RWPE2 (cell line): ENCODE measurements at regions not wholly inside any gene's neighbourhood (a gene's known extent, or its start where the extent isn't known, plus 50 kb on each side); places are given as distances from the start of the nearest gene placed in this dataset.
A peak's percentile ranks its signal among the peaks of the same experiment; 100 is the strongest.
"Not testable (repeated sequence)": the region's sequence is repeated elsewhere in the genome, so short reads cannot be mapped to it uniquely, and the experiment has no call there.

Source experiments
- ATAC-seq: fragments of 200-7000 bp; cut with Tn5 transposase; 3 replicates; pipeline ENCODE4 v1.9.1; 2021; ENCODE audit warnings: low read depth
- DNase-seq: peaks from one replicate; pipeline ENCODE4 v3.0.0-alpha.2; 2020; ENCODE audit warnings: low spot score
- H3K27ac ChIP-seq: fragments of 450-650 bp; 2 replicates; pipeline ENCODE4 v1.5.1; 2017; ENCODE audit warnings: mild to moderate bottlenecking; ENCODE audit not compliant: poor library complexity, severe bottlenecking
- H3K27me3 ChIP-seq: fragments of 250-450 bp; sonication (Bioruptor Pico); 2 replicates; pipeline ENCODE4 v1.5.1; 2021; ENCODE audit warnings: mild to moderate bottlenecking, moderate library complexity; ENCODE audit not compliant: insufficient read depth, poor library complexity, severe bottlenecking
- H3K36me3 ChIP-seq: fragments of 250-450 bp; sonication (Bioruptor Pico); 2 replicates; pipeline ENCODE4 v1.5.1; 2020; ENCODE audit warnings: low read depth, mild to moderate bottlenecking, moderate library complexity
- H3K4me1 ChIP-seq: fragments of 250-450 bp; sonication (Bioruptor Pico); 2 replicates; pipeline ENCODE4 v1.5.1; 2021; ENCODE audit warnings: mild to moderate bottlenecking, moderate library complexity; ENCODE audit not compliant: insufficient read depth, poor library complexity, severe bottlenecking
- H3K4me3 ChIP-seq: fragments of 250-450 bp; sonication (Bioruptor Pico); 2 replicates; pipeline ENCODE4 v1.5.1; 2021; ENCODE audit warnings: mild to moderate bottlenecking, moderate library complexity; ENCODE audit not compliant: severe bottlenecking
- H3K9me3 ChIP-seq: fragments of 250-450 bp; sonication (Bioruptor Pico); 2 replicates; pipeline ENCODE4 v1.5.1; 2021; ENCODE audit warnings: mild to moderate bottlenecking, moderate library complexity; ENCODE audit not compliant: severe bottlenecking
- TF ChIP-seq, protein P1 (sequence below): fragments of 450-650 bp; IDR thresholded peaks from one replicate; pipeline ENCODE4 v1.5.1; 2017; ENCODE audit warnings: mild to moderate bottlenecking, moderate library complexity; ENCODE audit not compliant: poor library complexity, severe bottlenecking

DNA sequence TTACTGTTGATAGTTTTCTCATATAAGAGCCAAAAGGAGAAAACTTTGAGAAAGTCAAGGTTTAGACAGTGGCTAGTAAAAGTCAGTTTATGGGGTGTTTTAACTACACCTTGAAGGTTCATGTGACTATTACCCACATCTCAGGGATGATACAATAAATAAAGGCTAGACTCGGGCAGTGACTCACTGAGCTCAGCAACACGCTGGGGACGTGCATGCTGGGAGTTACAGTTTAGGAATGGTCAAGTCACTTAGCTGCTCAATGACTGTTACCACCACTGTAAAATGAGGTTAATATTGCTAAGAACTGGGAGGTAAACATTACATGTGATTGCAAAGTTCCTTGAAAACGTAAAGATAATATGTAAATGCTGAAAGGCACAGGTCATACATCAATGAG is 1254.4 kb upstream of the PHF14 start:
- Histone ChIP-seq H3K27ac (no peak overlapping the region), H3K27me3 (no peaks in the 10 kb centered on the region), H3K36me3 (no peaks in the 10 kb centered on the region), H3K4me1 (no peaks in the 10 kb centered on the region), H3K4me3 (no peak overlapping the region), H3K9me3 (no peaks in the 10 kb centered on the region)
- DNase-seq (no peak), ATAC-seq (peak; percentile 42; the same call in 1 of the 3 replicates)
- TF ChIP-seq, protein P1, sequence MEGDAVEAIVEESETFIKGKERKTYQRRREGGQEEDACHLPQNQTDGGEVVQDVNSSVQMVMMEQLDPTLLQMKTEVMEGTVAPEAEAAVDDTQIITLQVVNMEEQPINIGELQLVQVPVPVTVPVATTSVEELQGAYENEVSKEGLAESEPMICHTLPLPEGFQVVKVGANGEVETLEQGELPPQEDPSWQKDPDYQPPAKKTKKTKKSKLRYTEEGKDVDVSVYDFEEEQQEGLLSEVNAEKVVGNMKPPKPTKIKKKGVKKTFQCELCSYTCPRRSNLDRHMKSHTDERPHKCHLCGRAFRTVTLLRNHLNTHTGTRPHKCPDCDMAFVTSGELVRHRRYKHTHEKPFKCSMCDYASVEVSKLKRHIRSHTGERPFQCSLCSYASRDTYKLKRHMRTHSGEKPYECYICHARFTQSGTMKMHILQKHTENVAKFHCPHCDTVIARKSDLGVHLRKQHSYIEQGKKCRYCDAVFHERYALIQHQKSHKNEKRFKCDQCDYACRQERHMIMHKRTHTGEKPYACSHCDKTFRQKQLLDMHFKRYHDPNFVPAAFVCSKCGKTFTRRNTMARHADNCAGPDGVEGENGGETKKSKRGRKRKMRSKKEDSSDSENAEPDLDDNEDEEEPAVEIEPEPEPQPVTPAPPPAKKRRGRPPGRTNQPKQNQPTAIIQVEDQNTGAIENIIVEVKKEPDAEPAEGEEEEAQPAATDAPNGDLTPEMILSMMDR, result no peak

DNA sequence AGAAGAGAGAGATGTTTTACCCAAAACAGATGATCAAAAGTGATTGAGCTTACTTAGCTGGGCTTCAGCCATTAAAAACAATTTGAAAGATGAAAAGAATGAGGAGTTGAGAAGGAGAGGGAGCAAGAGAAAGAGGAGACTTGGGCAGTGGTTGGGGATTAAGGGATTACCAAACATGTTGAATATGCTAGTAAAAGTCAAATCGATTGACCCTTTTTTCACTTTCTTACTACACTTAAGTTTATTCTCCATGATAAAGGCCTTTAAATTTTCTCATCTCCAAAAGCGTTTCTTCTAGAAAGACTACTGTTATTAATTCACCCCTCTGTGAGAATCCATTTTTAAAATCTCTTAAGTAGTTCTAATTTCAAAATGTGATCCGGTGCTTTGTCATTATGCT is 1254.0 kb upstream of the PHF14 start:
- Histone ChIP-seq H3K4me1 (no peaks in the 10 kb centered on the region), H3K36me3 (no peaks in the 10 kb centered on the region), H3K4me3 (no peak overlapping the region), H3K27ac (no peak overlapping the region), H3K27me3 (no peaks in the 10 kb centered on the region), H3K9me3 (no peaks in the 10 kb centered on the region)
- DNase-seq (no peak), ATAC-seq (no peak)
- TF ChIP-seq, protein P1, result no peak

DNA sequence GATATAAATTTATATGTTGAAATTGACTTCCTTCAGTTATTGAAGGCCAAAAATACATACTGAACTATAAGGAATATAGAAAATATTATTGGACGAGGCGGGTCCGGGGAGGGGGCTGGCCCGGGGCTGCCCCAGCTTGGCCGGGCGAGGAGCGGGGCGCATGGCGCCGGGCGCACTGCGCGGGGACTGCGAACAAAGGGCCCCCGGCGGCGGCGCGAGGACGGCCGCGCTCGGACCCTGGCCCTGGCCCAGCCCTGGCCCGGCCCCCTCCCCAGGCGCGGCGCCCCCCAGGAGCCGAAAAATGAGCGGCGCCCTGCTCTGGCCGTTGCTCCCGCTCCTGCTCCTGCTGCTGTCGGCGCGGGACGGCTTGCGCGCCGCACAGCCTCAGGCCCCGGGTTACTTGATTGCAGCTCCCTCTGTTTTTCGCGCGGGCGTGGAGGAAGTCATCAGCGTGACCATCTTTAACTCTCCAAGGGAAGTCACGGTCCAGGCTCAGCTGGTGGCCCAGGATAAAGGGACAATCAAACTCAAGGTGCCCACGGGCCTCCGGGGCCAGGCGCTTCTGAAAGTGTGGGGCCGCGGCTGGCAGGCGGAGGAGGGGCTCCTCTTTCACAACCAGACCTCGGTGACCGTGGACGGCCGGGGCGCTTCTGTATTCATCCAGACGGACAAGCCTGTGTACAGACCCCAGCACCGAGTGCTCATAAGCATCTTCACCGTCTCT is 1247.6 kb upstream of the PHF14 start:
- not testable (repeated sequence) for DNase-seq, ATAC-seq

DNA sequence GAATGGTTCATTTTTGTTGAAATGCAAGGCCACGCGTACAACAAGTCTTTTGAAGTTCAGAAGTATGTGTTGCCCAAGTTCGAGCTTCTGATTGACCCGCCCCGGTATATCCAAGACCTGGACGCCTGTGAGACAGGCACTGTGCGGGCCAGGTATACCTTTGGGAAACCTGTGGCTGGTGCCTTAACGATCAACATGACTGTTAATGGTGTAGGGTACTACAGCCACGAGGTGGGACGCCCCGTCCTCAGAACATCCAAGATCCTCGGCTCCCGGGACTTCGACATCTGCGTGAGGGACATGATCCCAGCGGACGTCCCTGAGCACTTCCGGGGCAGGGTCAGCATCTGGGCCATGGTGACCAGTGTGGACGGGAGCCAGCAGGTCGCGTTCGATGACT is 1246.9 kb upstream of the PHF14 start:
- H3K27ac ChIP-seq, H3K27me3 ChIP-seq, H3K9me3 ChIP-seq, H3K36me3 ChIP-seq, ATAC-seq, H3K4me3 ChIP-seq, H3K4me1 ChIP-seq, DNase-seq: not testable (repeated sequence)

More for the DNA sequence above, 1247.6 kb upstream of the PHF14 start:
- H3K27ac ChIP-seq, H3K4me3 ChIP-seq, H3K9me3 ChIP-seq, H3K4me1 ChIP-seq, H3K36me3 ChIP-seq, H3K27me3 ChIP-seq: not testable (repeated sequence)

DNA sequence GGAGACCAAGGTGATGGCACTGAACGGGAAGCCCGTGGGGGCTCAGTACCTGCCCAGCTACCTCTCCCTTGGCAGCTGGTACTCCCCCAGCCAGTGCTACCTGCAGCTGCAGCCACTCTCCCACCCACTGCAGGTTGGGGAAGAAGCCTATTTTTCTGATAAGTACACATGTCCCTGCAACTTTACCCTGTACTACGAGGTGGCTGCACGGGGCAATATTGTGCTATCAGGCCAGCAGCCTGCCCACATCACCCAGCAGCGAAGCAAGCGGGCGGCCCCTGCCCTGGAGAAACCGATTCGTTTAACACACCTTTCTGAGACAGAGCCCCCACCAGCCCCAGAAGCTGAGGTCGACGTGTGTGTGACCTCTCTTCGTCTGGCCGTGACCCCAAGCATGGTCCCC is 1246.2 kb upstream of the PHF14 start:
- ATAC-seq, H3K36me3 ChIP-seq, H3K4me3 ChIP-seq, H3K27ac ChIP-seq, H3K4me1 ChIP-seq, DNase-seq, H3K27me3 ChIP-seq, H3K9me3 ChIP-seq: not testable (repeated sequence)

DNA sequence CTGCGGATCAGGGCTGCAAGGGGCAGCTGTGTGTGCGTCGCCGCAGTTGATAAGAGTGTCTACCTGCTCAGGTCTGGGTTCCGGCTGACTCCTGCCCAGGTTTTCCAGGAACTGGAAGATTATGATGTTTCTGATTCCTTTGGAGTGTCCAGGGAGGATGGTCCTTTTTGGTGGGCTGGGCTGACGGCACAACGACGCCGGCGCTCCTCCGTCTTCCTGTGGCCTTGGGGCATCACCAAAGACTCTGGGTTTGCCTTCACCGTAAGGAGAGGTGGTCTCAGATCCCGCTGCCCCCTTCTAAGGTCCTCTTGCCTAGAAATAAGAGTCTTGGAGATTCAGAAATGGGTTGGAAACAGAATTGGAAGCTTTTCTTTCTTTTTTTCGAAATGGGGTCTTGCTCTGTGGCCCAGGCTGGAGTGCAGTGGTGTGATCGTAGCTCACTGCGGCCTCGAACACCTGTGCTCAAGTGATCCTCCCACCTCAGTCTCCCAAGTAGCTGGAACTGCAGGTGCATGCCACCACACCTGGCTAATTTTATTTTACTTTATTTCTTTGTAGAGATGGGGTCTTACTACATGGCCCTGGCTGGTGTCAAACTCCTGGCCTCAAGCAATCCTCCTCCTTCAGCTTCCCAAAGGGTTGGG is 1245.5 kb upstream of the PHF14 start:
- not testable (repeated sequence) for H3K27ac ChIP-seq, H3K36me3 ChIP-seq, H3K27me3 ChIP-seq, H3K4me3 ChIP-seq, H3K4me1 ChIP-seq, ATAC-seq, H3K9me3 ChIP-seq, DNase-seq

DNA sequence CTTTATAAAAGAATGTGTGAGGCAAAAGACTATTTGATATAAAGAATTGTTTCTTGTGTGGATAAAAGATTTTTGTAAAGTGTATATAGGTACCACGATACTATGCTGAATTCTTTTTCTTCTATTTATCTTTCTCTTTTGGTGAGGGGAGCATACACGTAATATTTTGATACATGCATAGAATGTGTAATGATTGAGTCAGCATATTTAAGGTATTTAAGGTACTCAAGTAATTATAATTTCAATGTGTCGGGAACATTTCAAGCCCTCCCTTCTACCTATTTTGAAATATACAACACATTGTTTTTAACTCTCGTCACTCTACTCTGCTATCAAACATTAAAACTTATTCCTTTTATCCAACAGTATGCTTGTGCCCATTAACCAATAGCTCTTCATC is 1221.6 kb upstream of the PHF14 start:
- no peak for ATAC-seq
- H3K9me3 ChIP-seq, result no peaks in the 10 kb centered on the region
- TF ChIP-seq, protein P1, result no peak
- DNase-seq, result no peak
- H3K36me3 ChIP-seq, result no peaks in the 10 kb centered on the region
- H3K4me3 ChIP-seq, result no peak overlapping the region
- peaks cover 4% of the 10 kb centered on the region for H3K27me3 ChIP-seq
- H3K27ac ChIP-seq, result no peak overlapping the region
- no peaks in the 10 kb centered on the region for H3K4me1 ChIP-seq
